Panc1 (cell line): ENCODE measurements at regions not wholly inside any gene's neighbourhood (a gene's known extent, or its start where the extent isn't known, plus 50 kb on each side); places are given as distances from the start of the nearest gene placed in this dataset.
A peak's percentile ranks its signal among the peaks of the same experiment; 100 is the strongest.

ENCODE experiments used
- ATAC-seq: fragments of 200-7000 bp; cut with Tn5 transposase; 2 replicates; pipeline ENCODE4 v1.9.1; 2020; ENCODE audit warnings: mild to moderate bottlenecking, moderate library complexity
- BruUV-seq: library from RNA; stranded (reverse); fragments of 400-500 nt; replicated peaks from 2 replicates; lab custom pipeline; 2021; lab: Mats Ljungman, UMichigan
- CTCF ChIA-PET: fragments of 300-600 bp; sonication (Branson Sonifier 250); formaldehyde crosslinking; loops from one replicate; lab custom pipeline; 2022; ENCODE audit warnings: antibody characterized with exemption; lab: Charles Lee
- POLR2A ChIA-PET: fragments of 300-600 bp; sonication (Branson Sonifier 250); formaldehyde crosslinking; loops from one replicate; lab custom pipeline; 2022; ENCODE audit warnings: antibody characterized with exemption; lab: Charles Lee
- DNase-seq: peaks from one replicate; pipeline ENCODE4 v3.0.0-alpha.2; 2010; ENCODE audit warnings: low read depth, low spot score
- H3K27ac ChIP-seq: 2 replicates; pipeline ENCODE4 v1.5.1; 2011; ENCODE audit warnings: mild to moderate bottlenecking, low read length, inconsistent platforms
- H3K27me3 ChIP-seq: fragments of 200-500 bp; sonication (Bioruptor generic); 2 replicates; pipeline ENCODE4 v1.6.0; 2014; ENCODE audit warnings: low read length, inconsistent platforms; ENCODE audit not compliant: control insufficient read depth, insufficient read depth
- H3K36me3 ChIP-seq: fragments of 200-500 bp; sonication (Bioruptor generic); 2 replicates; pipeline ENCODE4 v1.5.1; 2014; ENCODE audit warnings: inconsistent platforms, mild to moderate bottlenecking, low read length, moderate library complexity; ENCODE audit not compliant: control insufficient read depth, insufficient read depth
- H3K4me1 ChIP-seq: 2 replicates; pipeline ENCODE4 v1.5.1; 2011; ENCODE audit warnings: inconsistent platforms, mild to moderate bottlenecking, low read length, moderate library complexity; ENCODE audit not compliant: control insufficient read depth, insufficient read depth
- H3K4me3 ChIP-seq, 2 experiments: 2 replicates each; pipeline ENCODE4 v1.5.1; 2011 to 2012; ENCODE audit warnings: low read depth in 2 of 2, low read length in 2 of 2, mild to moderate bottlenecking in 2 of 2, inconsistent platforms in 1 of 2, moderate library complexity in 1 of 2
- H3K9me3 ChIP-seq: fragments of 200-500 bp; sonication (Bioruptor generic); 2 replicates; pipeline ENCODE4 v1.5.1; 2014; ENCODE audit warnings: low read depth, mild to moderate bottlenecking, inconsistent platforms, low read length, moderate library complexity; ENCODE audit not compliant: control insufficient read depth, insufficient read depth
- CTCF ChIP-seq: fragments of 450-650 bp; IDR thresholded peaks from 2 replicates; pipeline ENCODE4 v1.5.1; 2017; ENCODE audit warnings: mild to moderate bottlenecking
- POLR2AphosphoS5 ChIP-seq: IDR thresholded peaks from 2 replicates; pipeline ENCODE4 v1.6.1; 2012; ENCODE audit warnings: mild to moderate bottlenecking, low read depth, low read length, moderate library complexity
- REST ChIP-seq, 2 experiments: IDR thresholded peaks; 2 replicates each; pipeline ENCODE4 v1.6.1; 2011 to 2012; ENCODE audit warnings: low read depth in 2 of 2, control low read depth in 1 of 2, low read length in 1 of 2, mild to moderate bottlenecking in 1 of 2, moderate library complexity in 1 of 2; ENCODE audit not compliant: insufficient read depth in 1 of 2
- SIN3A ChIP-seq: IDR thresholded peaks from 2 replicates; pipeline ENCODE4 v1.6.1; 2012; ENCODE audit warnings: low read depth, mild to moderate bottlenecking, low read length, moderate library complexity, borderline replicate concordance; ENCODE audit not compliant: insufficient read depth
- TCF7L2 ChIP-seq: IDR thresholded peaks from 2 replicates; pipeline ENCODE4 v1.6.1; 2011; ENCODE audit warnings: mild to moderate bottlenecking, low read depth, low read length, inconsistent platforms
- in situ Hi-C: cut with HindIII; loops from 2 replicates; pipeline ENCODE4 v1.10.0; 2016; ENCODE audit warnings: low sequenced_read_pairs, low pct_unique_long_range_greater_than_20kb
- intact Hi-C: fragments of 100-400 bp; cut with micrococcal nuclease; formaldehyde crosslinking; loops from one replicate; pipeline ENCODE4 v1.10.0; 2022; ENCODE audit not compliant: unreplicated experiment

DNA sequence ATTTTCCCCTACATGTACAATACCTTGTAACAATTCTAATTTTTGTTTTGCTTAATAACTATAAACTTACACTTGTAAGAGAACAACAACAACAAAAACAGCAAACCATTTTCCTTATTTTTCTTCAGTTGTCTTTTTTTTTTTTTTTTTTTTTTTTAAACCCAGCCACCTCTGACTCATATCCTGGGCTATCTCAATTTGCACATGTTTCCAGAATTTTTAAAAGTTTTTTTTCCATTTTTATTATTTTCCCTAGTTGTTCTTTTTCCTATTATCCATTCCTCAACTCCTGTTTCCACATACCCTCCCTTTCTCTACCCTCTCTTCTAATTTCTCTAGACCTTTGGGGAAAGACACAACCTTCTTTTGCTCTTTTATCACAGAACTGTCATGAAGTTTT is 112.5 kb downstream of the EFEMP1 start:
- intact Hi-C loops, result no loop called here
- POLR2A ChIA-PET, result no interaction called here
- no peak for ATAC-seq
- Histone ChIP-seq H3K4me1 (no peaks in the 10 kb centered on the region), H3K9me3 (no peaks in the 10 kb centered on the region), H3K36me3 (no peaks in the 10 kb centered on the region), H3K4me3 (no peak overlapping the region), H3K27me3 (no peaks in the 10 kb centered on the region), H3K27ac (0 out of 2 replicates have a peak overlapping the region, but pooled peaks have one; percentile 13)
- TF ChIP-seq CTCF (no peak), REST (IDR thresholded peaks at IDR 0.05; ENCODE audit: insufficient read depth in 1 of 2, low read depth in 2 of 2, low read length in 1 of 2) (no peak), SIN3A (no peak), POLR2AphosphoS5 (no peak), TCF7L2 (no peak)
- BruUV-seq, result no TSS peak
- CTCF ChIA-PET, result no interaction called here
- in situ Hi-C loops, result no loop called here
- no peak for DNase-seq

DNA sequence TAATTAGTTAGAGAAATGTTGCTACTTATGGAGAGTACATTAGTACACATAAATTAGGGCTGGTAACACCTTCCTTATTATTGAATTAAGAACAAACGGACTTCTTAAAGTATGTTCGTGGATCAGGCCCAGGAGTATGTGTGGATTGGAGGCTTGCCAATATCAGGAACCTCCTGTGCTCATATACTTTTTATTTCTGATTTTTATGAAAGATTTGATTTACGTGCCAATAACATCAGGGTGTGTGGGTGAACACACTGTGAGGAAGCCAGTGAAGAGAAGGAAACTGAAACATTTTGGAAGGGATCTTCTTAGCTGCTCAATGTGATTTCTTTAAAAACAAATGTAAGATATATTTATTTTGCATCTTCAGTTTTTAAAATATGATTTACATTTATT is 113.0 kb downstream of the EFEMP1 start:
- no peaks in the 10 kb centered on the region for H3K36me3 ChIP-seq
- H3K9me3 ChIP-seq, result no peaks in the 10 kb centered on the region
- no peak for DNase-seq
- no peak overlapping the region for H3K4me3 ChIP-seq
- BruUV-seq, result no TSS peak
- ChIA-PET CTCF (no interaction called here), POLR2A (no interaction called here)
- in situ Hi-C loops, result no loop called here
- no peaks in the 10 kb centered on the region for H3K4me1 ChIP-seq
- H3K27ac ChIP-seq, result no peak overlapping the region
- intact Hi-C loops, result no loop called here
- TF ChIP-seq REST (IDR thresholded peaks at IDR 0.05; ENCODE audit: insufficient read depth in 1 of 2, low read depth in 2 of 2, low read length in 1 of 2), result no peak
- TF ChIP-seq TCF7L2, result no peak
- TF ChIP-seq POLR2AphosphoS5, result no peak
- TF ChIP-seq SIN3A, result no peak
- no peak for TF ChIP-seq CTCF
- no peaks in the 10 kb centered on the region for H3K27me3 ChIP-seq
- no peak for ATAC-seq
